GM19452 (cell line): ENCODE measurements at regions not wholly inside any gene's neighbourhood (a gene's known extent, or its start where the extent isn't known, plus 50 kb on each side); places are given as distances from the start of the nearest gene placed in this dataset.

ENCODE experiments used
- ATAC-seq: cut with Tn5 transposase; IDR thresholded peaks from one replicate; pipeline ENCODE4 v1.9.1; 2021; ENCODE audit not compliant: unreplicated experiment

DNA sequence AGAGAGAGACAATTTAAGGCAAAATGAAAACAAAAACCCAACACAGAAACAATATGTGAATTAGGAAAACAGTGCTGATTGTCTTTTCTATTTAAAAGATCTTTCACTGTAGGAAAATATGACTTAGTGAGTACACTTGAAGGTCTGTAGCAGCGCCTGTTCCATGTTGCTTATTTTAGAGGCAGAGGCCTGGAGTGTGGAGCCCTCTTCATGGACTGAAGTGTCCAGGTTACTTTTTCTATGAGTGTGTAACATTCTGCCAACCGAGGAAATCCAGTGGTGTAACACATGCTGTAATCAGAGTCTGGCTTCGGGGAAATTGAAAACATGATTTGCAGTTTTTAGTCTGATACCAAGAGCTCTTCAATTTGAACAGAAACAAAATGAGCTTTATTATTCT lies 64.0 kb upstream of the GPRIN3 start:
- ATAC-seq: no peak

DNA sequence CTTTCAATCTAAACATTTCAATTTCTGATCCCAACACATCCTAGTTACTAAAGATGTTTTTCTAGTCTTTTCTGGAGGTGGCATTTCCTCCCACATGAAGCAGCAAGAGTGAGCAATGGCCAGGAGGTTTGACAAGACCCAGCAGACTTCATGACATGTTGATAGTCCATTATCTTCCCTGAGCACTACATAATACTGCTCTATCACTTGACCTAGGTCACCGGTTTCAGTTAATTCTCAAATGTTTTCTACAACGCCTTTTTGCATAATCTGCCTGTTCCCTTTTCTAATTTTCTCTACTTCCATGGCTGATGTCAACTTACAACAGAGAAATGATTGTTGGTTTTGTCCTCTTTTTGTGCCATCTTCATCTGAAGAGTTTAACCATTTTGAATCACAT lies 62.0 kb upstream of the GPRIN3 start:
- ATAC-seq: no peak

DNA sequence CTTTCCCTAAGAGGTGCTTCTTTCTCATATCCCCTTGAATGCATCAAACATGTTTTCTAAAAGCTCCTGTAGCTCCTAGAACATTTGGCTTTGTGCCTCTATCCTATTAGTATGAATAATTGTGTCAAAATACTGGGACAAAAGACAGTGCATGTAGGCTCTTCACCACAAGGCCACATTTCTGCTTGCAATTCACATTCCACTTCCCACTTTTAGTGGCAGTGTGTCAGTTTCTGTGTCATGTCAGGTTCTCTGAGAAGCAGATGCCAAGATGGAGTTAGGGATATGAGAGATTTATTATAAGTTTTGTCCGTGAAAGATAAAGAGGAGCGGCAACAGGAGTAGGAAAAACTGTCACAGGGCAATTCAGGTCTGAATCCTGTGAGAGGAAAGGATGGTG lies 61.3 kb upstream of the GPRIN3 start:
- ATAC-seq: no peak

DNA sequence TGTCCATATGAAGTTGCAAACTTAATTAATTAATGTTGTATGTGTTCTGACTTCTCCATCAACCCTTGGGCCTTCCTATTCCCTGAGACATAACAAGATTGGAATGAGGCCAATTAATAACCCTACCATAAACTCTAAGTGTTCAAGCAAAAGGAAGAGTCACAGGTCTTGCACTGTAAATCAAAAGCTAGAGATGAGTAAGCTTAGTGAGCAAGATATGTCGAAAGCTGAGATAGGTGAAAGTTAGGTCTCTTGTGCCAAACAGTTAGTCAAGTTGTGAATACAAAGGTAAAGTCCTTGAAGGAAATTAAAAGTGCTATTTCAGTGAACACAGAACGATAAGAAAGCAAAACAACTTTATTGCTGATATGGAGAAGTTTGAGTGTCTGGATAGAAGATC lies 58.2 kb upstream of the GPRIN3 start:
- ATAC-seq: no peak

DNA sequence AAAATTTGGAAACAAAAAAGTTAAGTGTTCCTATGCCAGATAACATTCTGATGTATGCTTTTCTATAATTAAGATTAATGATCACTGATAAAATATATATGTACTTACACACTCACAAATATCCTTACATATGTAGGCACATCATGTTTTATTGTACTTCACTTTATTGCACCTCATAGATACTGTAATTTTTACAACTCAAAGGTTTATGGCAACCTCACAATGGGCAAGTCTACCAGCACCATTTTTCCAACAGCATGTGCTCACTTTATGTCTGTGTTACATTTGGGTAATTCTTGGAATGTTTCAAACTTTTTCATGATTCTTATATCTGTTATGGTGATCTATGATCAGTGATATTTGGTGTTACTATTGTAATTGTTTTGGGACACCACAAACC lies 57.8 kb upstream of the GPRIN3 start:
- ATAC-seq: no peak

DNA sequence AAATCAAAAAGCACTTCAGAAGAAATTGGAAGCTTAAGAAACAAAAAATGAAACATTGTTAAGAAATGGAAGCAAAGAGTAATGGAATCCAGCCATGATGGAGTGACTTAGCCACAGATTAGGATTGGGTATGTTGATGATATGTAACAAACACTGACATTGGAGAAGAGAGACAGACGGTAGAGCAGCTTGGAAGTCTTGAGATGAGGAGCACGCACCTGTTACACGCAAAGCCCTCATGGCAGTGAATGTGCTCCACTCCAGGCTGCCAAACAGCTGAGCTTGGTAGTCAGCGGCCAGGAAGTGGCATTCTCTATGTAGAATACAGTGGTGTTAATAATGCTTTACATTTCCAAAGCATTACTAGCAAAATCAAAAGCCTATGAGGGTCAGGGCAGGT lies 56.9 kb upstream of the GPRIN3 start:
- no peak for ATAC-seq

DNA sequence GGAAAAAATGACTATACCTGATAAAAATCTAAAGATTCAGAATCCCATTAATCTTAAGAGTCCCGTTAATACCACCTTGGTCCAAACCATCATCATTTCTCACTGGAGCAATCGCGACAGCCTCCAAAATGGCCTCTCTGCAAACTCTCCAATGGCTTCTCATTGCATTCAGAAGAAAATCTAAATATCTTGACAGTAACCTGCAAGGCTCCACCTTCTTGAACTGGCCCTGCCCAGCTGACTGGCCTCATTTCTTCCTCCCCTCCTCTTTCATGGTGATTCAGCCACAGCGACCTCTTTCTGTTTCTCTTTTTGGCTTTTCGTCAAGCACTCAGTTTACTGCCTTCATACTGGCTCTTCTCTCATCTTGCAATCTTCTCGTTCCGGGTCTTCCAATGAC lies 56.2 kb upstream of the GPRIN3 start:
- no peak for ATAC-seq

DNA sequence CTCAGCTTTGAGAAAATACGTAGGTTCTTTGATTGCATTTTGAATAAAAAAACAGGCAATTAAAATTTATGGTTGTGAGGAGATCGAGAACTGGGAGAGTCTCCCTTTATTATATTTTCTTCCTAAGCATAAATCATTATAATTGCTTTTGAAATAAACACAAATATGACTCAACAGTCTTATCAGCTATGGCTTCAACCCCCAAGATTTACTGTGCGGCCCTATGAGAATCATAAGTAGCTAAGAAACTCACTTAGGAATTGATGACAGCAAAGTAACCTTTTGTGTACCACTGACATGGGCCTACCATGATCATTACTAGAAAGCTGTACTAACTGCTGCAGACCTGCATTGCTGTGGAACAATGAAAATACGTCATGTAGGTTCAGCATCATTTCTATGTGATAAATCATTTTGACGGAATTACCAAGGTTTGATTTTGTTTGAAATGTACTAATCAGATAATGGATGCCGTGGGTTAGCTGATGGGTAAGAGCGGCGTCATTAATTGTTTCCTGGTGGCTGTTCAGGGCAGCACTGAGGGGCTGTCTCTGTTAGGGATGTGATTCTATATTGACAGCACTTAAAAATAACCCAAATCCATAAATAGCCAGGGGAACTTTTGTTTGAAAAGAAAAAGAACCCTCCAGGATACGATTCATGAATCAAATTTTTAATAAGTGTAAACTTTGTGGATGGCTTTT lies 51.5 kb upstream of the GPRIN3 start:
- no peak for ATAC-seq

DNA sequence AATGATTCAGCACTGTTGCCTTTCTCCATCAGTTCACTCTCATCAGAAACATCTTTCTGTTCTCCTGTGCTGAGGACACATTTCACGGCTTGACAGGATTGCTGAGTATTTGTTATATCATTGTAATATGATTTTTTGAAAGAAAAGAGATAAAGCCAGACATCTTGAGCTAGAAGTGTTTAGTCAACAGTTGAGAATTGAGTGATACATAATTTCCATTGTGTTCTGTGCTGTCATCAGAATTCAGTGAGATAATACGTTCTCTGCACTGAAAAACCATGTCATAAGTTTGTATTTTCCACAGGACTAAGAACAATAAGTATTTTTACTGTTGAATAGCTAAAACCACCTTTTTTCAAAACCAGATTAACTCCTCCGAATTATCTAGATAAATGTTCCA lies 50.2 kb upstream of the GPRIN3 start:
- ATAC-seq: no peak
